ENCODE measurements at regions not wholly inside any gene's neighbourhood (a gene's known extent, or its start where the extent isn't known, plus 50 kb on each side); places are given as distances from the start of the nearest gene placed in this dataset.

- peak; percentile 87 for ATAC-seq
Observed at GRCh38 chr1:5651964-5652821, 340.0 kb downstream of the NPHP4 start.

GRCh38 chr1:5651473-5651872 is 340.8 kb downstream of the NPHP4 start:
- ATAC-seq = no peak

GRCh38 chr1:5651027-5651410 is 341.2 kb downstream of the NPHP4 start:
- ATAC-seq = no peak

DNA sequence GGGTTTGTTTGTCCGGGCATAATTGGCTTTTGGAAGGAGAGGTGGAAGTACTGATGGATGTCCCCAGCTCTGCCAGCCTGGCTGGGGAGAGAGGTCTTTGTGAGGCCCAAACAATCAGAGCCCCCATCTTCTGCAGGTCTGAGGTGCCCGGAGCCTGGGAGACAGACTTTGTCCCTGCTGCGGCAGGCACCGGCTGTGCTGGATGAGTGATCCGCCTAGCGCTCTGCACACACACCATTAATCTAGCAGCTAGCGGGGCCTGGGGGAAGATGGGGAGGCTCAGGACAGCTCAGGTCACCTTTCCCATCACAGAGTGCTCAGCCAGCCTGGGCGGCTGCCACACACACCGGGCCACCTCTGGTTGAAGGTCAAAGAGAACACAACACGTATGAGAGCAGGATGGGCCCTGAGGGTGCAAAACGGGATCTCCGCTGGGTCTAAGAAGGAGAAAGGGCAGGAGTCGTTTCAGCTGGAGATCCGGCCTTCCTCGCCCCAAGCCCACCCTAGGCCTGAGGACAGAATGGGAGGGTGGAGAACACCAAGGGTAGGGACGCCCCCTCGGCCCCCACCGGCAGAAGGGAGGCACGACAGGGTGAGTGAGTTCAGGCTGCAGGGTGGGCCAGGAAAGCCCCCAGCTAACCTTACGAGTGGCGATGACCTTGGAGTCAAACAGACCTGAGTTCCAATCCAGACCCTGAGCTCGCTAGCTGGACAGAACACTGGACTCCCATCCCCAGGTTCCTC is 341.8 kb downstream of the NPHP4 start:
- no peak for ATAC-seq

DNA sequence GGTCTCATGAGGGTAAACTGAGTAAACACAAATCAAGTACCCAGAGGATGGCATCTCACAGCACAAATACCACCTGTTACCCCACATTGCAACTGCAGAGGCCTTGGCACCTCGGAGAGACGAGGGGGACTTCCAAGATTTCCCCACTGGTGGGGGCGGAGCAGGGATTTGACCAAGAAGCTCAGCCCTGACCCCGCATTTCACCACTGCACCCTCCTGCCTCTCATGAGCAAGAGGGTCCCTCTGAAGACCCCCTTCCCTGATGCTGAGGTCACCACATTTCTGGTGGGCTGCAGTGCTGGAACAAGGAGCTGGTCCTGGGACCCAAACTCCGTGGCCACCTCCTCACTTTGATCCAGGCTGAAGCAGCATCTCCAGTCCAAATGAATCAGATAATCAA is 342.4 kb downstream of the NPHP4 start:
- ATAC-seq = no peak

DNA sequence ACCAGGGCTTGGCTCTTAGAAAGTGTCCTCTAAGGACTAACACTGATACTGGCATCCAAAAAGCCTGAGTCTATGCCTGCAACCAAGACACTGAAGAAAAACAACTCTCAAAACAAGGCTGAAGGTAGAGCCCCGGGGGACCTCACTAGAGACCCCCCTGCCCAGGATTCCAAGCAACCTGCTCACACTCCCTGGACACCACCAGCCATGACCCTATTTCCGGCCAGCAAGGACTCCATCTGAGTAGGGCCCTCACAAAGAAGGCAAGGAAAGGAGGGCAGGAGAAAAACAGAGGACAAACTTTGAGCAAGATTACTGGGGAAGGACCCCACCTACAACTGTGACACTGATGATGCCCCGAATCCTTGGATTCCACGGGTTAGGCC is 343.1 kb downstream of the NPHP4 start:
- no peak for ATAC-seq

DNA sequence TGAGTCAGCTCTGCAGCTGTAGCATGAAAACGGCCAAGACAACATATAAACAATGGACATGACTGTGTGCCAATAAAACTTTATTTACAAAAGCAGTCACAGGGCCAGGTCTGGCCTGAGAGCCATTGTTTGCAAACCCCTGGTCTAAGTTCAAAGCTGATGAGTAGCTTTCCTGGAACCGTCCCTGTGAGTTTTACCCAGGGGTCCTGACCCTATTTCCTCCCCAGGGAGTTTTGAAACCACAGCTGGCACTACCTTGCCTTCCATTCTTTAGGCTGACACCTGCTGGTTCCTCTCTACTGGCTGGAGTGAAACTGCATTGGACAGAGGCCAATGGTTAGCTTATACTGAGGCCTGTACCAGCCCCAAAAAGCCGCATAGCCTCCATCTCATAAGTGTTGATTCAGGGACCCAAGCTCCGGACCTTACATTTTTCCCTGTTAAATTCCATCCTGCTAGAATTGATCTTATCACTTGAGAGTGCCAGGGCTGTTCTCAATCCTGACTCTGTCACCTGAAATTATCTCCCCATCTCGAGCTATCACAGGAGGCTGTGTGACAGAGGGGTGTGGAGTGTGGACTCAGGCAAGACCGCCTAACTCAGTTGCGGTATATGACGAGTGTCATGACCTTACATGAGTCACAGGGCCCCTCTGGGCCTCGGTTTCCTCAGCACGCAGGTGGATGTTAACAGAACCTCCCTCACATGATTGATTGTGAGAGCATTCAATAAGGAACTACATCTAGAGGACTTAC is 343.6 kb downstream of the NPHP4 start:
- no peak for ATAC-seq

DNA sequence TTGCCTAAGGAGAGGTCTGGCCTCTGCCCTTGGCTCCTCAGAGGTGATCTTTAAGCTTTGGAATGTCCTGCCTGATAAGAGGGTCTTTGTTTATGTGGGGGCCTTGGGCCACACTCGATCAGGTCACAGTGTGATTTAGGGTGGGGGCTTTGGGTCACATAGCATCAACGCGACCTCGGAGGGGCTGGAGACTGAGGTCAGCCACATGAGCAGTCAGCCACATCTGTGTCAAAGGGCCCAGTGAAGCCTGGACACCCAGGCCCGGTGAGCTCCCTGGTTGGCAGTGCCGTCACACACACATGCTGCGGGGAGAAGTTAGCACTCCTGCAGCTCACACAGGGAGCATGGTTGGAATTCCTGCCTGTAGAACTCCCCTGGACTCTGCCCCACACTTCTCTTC is 345.0 kb downstream of the NPHP4 start:
- ATAC-seq = no peak

DNA sequence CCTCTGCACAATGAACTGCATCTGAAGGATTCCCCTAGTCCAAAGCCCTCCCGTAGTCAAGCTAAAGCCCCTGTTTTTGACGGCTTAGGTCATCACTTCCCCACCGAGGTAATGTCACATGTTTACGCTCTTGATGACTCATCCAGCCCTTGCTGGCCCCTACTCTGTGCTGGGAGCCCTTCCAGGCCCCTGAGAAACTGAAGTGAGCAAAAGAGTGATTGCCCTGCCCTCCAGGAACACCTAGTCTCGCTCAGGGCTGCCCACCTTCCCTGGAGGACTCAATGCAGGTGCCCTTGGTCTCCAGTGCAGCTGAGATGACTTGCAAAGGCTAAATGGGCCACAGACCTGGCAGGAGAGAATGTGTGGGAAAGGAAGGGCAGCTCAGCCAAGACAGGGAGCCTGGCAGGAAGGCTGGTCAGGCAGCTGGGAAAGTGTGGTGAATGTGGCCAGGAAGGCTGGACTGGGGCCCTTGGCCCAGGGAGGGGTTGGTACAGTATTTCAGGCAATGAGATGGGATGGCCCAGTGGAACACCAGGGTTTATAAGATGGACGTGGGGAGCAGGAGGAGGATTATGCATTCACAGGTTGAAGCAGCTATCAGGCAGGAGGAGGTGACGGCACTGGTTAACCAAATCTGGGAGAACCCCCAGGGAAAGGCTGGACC is 345.6 kb downstream of the NPHP4 start:
- ATAC-seq = no peak

- no peak for ATAC-seq
Observed at GRCh38 chr1:5645929-5646328, 346.3 kb downstream of the NPHP4 start.

- no peak for ATAC-seq
Observed at GRCh38 chr1:5645135-5645399, 347.2 kb downstream of the NPHP4 start.

DNA sequence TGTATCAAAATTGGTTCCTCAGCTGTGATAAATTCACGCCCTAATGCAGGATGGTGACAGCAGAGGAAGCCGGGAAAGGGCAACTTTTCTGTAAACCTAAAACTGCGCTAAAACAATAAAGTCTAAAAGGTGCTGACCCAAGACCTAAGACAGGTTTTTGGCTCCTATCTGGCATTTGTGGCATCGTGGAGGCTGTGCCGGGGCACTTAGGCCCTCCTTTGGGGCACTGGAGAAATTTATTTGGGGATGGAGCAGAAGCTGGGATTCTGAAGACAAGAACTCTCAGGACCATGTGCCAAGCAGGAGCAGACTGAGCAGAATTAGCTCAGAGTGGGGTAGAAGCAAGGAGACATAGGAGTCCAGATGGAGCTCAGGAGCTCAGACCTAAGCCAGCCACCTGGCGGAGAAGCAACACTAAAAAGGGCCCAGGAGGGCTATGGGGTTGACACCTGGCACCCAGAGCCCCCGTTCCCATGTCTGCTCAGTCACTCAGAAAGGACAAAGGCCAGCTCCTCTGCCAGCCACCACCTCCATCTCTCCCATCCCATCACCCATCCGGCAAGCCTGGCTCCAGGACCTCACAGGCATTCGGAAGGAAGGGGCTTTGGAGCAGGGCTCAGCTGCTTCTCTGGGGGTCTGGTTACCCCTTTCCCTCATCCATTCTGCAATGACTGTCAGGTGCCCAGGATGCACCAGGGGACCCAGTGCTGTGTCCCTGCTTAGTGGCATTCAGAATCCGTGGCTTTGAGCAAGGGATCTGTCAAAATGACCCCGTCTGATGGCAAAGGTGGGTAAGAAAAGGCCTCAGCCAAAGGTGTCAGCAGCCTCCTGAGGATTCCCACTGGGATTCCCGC is 347.7 kb downstream of the NPHP4 start:
- ATAC-seq = no peak

- no peak for ATAC-seq
Observed at GRCh38 chr1:5643360-5644107, 348.7 kb downstream of the NPHP4 start.

DNA sequence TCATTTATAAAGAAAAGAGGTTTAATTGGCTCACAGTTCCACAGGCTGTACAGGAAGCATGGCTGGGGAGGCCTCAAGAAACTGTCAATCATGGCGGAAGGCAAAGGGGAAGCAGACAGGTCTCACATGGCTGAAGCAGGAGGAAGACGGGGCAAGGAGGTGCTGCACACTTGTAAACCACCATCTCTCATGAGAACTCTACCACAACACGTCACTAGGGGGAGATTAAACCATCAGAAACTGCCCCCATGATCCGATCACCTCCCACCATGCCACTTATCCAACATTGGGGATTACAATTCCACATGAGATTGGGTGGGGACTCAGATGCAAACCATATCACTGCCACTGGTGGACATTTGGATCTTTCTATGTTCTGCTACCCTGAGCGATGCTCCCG is 351.4 kb downstream of the NPHP4 start:
- no peak for ATAC-seq

DNA sequence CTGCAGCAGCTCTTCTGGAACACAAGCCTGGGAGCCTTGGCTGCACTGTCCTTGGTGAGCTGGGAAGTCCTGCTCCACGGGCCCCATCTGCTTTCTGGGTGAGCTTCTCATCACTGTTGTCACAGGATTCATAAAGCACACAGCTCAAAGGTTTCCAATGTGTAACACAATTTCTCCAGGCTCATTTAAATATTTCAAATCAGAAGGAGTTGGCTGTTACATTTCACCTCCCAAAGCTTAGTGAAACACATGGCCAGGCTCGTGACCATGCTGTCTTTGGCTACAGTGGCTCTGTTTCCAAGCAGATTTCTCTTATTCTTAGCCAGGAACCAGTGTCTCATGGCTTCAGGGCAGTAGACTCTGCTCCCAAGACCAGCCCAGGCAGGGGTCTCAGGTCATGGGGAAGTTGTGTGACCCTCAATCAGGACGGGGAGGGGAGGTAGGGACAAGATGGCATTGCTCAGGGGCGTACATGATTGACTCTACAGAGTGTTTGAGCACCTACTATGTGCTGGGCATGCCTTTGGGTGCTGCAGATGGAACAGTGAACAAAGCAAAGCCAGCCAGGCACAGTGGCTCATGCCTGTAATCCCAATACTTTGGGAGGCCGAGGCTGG is 353.0 kb downstream of the NPHP4 start:
- ATAC-seq = no peak

- no peak for ATAC-seq
Observed at GRCh38 chr1:5638582-5638981, 353.6 kb downstream of the NPHP4 start.

GRCh38 chr1:5637171-5637570 is 355.1 kb downstream of the NPHP4 start:
- peak; percentile 51 for ATAC-seq

GRCh38 chr1:5634893-5635292 is 357.3 kb downstream of the NPHP4 start:
- no peak for ATAC-seq

DNA sequence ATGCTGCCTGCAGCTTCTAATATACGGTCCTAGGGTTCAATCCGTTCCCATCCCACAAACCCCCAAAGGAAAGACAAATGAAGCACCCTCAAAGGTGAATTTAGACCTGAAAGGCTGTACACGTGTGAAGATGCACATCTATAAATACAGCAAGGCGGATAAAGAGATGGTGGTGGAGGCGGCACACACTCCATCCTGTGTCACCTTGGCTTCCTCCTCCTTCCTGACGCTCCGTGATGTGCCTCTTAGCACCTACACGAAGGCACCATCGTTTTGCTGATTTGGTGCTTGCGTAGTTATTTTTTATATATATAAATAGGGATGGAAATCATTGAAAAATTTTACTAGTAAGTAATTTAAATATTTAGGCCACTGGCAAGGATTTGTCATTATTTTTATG is 359.4 kb downstream of the NPHP4 start:
- ATAC-seq = no peak

DNA sequence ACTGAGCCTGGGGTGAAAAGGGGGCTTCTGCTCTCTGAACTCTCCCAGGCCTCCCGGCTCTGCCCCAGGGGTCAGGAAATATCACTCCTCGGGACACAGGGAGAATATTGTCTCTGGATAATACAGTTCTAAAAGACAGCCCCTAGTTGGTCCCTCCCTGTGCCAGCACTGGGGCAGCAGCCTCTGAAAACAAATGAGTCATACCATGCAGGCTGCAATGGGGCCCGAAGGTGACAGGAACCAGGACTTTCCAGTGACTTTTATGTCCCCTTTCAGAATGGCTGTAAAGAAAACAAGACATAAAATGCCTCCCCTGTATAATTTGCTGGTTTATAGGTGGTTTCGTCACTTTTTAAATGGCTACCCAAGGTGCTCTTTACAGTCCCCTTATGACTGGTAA is 360.0 kb downstream of the NPHP4 start:
- no peak for ATAC-seq

GRCh38 chr1:5628416-5628815 is 363.8 kb downstream of the NPHP4 start:
- ATAC-seq = no peak

Data from esophagus mucosa (tissue), 1 donor.